NCI-H128 (cell line): ENCODE measurements at regions not wholly inside any gene's neighbourhood (a gene's known extent, or its start where the extent isn't known, plus 50 kb on each side); places are given as distances from the start of the nearest gene placed in this dataset.

Experiments used
- DNase-seq: peaks from one replicate; lab custom pipeline; 2025; ENCODE audit not compliant: unreplicated experiment; lab: John Stamatoyannopoulos, UW

GRCh38 chrX:20437683-20438082 lies 171.0 kb upstream of the RPS6KA3 start:
- no peak for DNase-seq

GRCh38 chrX:20435913-20436312 lies 169.2 kb upstream of the RPS6KA3 start:
- DNase-seq = no peak

DNA sequence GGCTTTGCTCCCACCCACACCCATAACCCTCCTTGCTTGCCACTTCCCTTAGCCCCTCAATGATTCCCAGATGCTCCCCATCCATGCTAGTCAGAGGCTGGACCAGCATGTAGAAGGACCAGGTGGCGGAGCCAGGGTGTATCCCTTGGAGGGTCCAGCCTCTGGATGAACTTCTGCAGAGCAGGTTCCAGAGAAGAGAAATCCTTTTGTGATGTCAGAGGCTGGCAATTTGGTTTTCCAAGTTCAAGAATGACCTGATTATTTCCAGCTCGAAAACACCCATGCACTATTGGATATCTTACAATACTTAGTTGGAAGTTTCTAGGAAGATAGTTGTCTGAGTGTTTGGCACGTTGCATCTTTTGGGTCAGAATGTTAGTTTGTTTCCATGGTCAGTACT lies 168.3 kb upstream of the RPS6KA3 start:
- DNase-seq = no peak

- DNase-seq = no peak
These were observed 166.7 kb upstream of the RPS6KA3 start for GRCh38 chrX:20433388-20433775.

DNA sequence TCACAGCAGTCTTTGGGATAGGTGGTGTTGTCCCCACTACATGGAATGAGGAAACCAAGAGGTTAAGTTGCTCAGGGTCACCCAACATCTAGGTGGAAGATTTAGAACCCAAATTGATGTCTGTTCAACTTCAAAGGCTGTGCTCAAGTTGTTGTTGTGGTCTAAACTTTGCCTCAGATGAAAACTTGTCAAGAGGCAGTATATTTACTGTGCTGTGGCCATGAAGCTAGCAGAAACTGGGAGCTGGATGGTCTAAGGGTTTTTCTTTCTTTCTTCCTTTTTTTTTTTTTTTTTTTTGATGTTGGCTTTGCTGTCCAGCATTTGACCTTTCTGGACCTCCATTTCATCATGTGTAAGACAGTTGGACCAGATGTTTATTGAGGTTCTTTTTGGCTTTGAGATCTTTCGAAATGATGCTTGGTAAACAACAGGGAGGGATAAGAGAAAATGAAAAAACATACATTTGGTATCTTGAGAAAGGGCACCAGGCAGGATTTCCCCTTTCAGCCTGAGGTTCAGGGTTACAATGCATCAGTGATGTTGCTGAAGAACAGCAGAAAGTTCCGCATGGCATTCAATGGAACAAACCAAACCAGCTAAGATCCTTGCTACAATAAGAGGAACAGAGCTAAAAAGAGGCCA lies 166.2 kb upstream of the RPS6KA3 start:
- DNase-seq = no peak

- no peak for DNase-seq
These were observed 165.3 kb upstream of the RPS6KA3 start for GRCh38 chrX:20432048-20432447.

GRCh38 chrX:20431486-20431885 lies 164.8 kb upstream of the RPS6KA3 start:
- DNase-seq = no peak

- no peak for DNase-seq
These were observed 160.6 kb upstream of the RPS6KA3 start for GRCh38 chrX:20427173-20427770.

DNA sequence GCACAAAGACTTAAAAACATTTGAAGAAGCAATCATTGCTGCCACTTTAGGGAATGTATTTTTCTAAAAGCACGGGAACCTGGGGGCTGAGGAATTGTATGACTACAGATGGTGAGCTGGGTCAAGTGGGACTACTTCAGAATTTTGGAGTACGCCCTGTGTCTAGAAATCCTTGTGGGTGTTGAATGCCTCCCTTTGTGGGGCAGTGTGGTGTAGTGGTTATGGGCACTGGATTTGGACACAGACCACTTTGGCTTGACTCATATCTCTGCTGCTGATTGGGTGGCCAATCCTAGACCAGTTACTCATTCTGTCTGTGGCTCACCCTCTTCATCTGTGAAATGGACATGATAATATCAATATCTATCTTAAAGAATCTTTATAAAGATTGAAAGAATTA lies 155.0 kb upstream of the RPS6KA3 start:
- DNase-seq = no peak

GRCh38 chrX:20421275-20421674 lies 154.6 kb upstream of the RPS6KA3 start:
- no peak for DNase-seq

DNA sequence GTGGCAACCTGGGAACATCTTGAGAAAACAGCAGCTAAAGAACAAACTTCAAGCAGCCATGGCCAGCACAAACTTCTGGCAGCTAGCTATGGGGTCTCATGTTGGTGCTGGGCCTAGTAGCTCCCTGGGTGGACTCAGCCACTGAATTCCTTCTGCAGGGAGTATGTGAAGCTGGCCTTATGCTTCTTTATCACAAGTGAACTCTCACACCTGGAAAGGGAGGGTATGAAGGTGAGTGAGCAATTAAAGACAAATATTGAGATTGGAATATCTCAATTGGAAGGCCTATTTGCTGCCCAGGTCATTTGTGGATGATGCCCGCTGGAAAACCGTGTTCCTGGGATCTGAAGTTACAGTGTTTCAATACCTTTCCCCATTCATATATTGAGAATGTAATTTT lies 153.3 kb upstream of the RPS6KA3 start:
- no peak for DNase-seq

- DNase-seq = no peak
These were observed 151.9 kb upstream of the RPS6KA3 start for GRCh38 chrX:20418379-20419150.

DNA sequence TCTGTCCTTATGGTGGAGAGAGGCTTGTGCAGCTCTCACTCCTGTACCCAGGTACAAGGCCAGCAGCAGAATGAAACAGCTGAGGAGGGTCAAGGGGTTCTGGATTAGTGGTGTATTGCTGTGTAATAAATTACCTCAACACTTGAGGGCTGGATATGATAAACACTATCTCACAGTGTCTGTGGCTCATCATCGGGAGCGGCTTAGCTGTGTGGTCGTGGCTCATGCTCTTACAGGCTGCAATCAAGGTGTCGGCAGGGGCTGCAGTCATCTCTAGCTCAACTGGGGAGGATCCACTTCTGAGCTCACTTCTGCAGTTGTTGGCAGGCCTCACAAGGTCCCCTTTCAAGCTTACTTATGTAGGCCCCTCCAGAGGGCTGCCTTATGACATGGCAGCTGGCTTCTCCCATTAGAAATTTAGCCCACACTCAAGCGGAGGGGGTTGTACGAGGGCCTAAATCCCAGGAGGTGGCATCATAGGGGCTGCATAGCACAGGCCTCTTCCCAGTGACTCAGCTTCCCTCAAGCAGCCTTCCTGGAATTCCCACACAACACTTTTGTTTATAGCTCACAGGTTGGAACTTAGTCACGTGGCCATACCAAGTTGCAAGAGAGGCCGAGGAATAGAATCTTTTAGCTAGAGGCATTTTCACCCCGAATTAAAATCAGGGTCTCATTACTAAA lies 148.2 kb upstream of the RPS6KA3 start:
- DNase-seq = no peak

- no peak for DNase-seq
These were observed 147.4 kb upstream of the RPS6KA3 start for GRCh38 chrX:20414066-20414465.

- DNase-seq = no peak
These were observed 146.3 kb upstream of the RPS6KA3 start for GRCh38 chrX:20412871-20413486.

DNA sequence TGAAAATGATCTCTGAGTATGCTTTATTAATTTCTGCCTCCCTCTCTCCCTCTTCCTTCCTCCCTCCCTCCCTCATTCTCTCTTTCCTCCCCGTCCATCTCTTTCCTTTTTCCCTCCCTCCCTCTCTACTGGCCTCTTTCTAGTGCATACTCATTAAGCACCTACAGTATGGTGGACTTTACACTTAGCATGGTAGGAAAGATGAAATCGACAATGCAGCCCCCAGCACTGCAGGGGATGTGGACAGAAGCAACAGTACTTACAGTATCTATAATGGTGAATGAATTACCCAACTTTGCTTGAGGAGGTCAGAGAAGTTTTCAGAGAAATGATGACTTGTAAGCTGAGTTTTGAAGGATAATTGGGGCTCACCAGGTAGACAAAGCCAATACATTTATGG lies 143.8 kb upstream of the RPS6KA3 start:
- no peak for DNase-seq

GRCh38 chrX:20409991-20410390 lies 143.3 kb upstream of the RPS6KA3 start:
- no peak for DNase-seq

GRCh38 chrX:20402956-20403355 lies 136.2 kb upstream of the RPS6KA3 start:
- DNase-seq = no peak

DNA sequence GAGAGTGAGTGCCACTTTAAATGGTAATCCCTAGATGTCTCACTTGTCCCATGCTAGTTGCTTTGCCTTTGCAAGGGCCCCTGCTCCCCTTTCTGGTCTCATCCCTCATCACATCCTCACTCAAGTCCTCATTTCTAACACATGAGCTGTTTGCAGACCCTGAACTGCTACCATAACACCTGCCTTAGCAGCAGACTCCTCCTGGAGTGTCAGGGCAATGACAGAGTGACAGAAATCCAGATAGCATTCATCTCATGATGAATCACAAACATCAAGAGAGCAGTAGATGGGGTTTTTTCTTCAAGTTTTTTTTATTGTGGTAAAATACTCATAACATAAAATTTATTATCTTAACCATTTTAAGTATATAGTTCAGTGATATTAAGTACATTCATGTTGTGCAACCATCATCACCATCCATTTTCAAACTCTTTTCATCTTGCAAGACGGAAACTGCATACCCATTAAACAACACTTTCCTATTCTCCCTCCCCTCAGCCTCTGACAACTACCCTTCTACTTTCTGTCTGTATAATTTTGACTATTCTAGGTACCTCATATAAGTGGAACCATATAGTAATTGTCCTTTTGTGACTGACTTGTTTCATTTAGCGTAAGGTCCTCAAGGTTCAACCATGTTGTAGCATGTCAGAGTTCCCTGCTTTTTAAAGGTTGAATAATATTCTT lies 133.2 kb upstream of the RPS6KA3 start:
- DNase-seq = no peak

DNA sequence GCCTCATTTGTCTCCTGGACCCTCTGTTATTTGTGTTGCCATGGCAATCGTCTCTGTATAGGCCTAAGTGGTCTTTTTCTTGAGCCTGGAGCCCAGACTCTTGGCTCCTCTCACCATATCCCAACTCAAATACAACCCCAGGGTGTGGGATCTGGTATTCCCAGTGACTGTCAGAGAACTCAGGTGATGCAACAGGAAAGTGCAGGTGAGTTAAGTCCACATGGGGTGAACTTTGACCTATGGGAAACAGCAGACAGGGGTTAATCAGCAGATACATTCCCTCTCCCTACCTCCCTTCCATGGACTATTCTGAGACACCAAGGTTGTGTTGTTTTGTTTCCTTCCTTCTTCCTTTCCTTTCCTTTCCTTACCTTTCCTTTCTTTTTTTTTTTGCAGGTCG lies 130.9 kb upstream of the RPS6KA3 start:
- no peak for DNase-seq

- DNase-seq = no peak
These were observed 127.7 kb upstream of the RPS6KA3 start for GRCh38 chrX:20394451-20394850.
